ENCODE measurements at regions not wholly inside any gene's neighbourhood (a gene's known extent, or its start where the extent isn't known, plus 50 kb on each side); places are given as distances from the start of the nearest gene placed in this dataset.

- H2AFZ ChIP-seq (ENCODE audit: low read depth, low read length): no peak overlapping the region
- no peak overlapping the region for H3K4me3 ChIP-seq (ENCODE audit: low read depth in 1 of 2, low read length in 2 of 2)
- TF ChIP-seq EZH2 (IDR thresholded peaks at IDR 0.05; ENCODE audit: borderline replicate concordance, low read depth, low read length, severe bottlenecking) (no peak), CTCF (IDR thresholded peaks at IDR 0.05; ENCODE audit: borderline replicate concordance, extremely low read depth, low read length, poor library complexity, severe bottlenecking) (no peak)
- no peaks in the 10 kb centered on the region for H4K20me1 ChIP-seq (ENCODE audit: insufficient read depth, low read length)
- no peak overlapping the region for H3K4me2 ChIP-seq (ENCODE audit: insufficient read depth, low read length)
- no peak overlapping the region for H3K9ac ChIP-seq (ENCODE audit: low read depth, low read length)
- H3K4me1 ChIP-seq (ENCODE audit: insufficient read depth, low read length): no peaks in the 10 kb centered on the region
- H3K36me3 ChIP-seq (ENCODE audit: insufficient read depth, low read length): no peaks in the 10 kb centered on the region
- H3K27ac ChIP-seq (ENCODE audit: low read length): no peak overlapping the region
- DNase-seq: no peak
- no peaks in the 10 kb centered on the region for H3K27me3 ChIP-seq (ENCODE audit: insufficient read depth, low read length, poor library complexity)
- no peaks in the 10 kb centered on the region for H3K9me3 ChIP-seq (ENCODE audit: insufficient read depth, low read length, severe bottlenecking)
- ATAC-seq (ENCODE audit: insufficient read depth, low read depth): no peak
- H3K79me2 ChIP-seq (ENCODE audit: insufficient read depth, low read length): no peaks in the 10 kb centered on the region
These were observed 1063.8 kb upstream of the INTU start for GRCh38 chr4:126568652-126569570.

GRCh38 chr4:126572264-126572663 is 1060.5 kb upstream of the INTU start:
- Histone ChIP-seq H2AFZ (ENCODE audit: low read depth, low read length) (no peak overlapping the region), H3K27ac (ENCODE audit: low read length) (no peak overlapping the region), H3K79me2 (ENCODE audit: insufficient read depth, low read length) (no peaks in the 10 kb centered on the region), H3K4me1 (ENCODE audit: insufficient read depth, low read length) (no peaks in the 10 kb centered on the region), H4K20me1 (ENCODE audit: insufficient read depth, low read length) (no peaks in the 10 kb centered on the region), H3K27me3 (ENCODE audit: insufficient read depth, low read length, poor library complexity) (no peaks in the 10 kb centered on the region), H3K36me3 (ENCODE audit: insufficient read depth, low read length) (no peaks in the 10 kb centered on the region), H3K9ac (ENCODE audit: low read depth, low read length) (no peak overlapping the region), H3K4me2 (ENCODE audit: insufficient read depth, low read length) (no peak overlapping the region), H3K4me3 (ENCODE audit: low read depth in 1 of 2, low read length in 2 of 2) (no peak overlapping the region), H3K9me3 (ENCODE audit: insufficient read depth, low read length, severe bottlenecking) (no peaks in the 10 kb centered on the region)
- DNase-seq (no peak), ATAC-seq (ENCODE audit: insufficient read depth, low read depth) (no peak)
- no peak for TF ChIP-seq EZH2 (IDR thresholded peaks at IDR 0.05; ENCODE audit: borderline replicate concordance, low read depth, low read length, severe bottlenecking)
- TF ChIP-seq CTCF (IDR thresholded peaks at IDR 0.05; ENCODE audit: borderline replicate concordance, extremely low read depth, low read length, poor library complexity, severe bottlenecking): no peak

GRCh38 chr4:126582737-126583136 is 1050.0 kb upstream of the INTU start:
- Histone ChIP-seq H3K9ac (ENCODE audit: low read depth, low read length) (no peak overlapping the region), H3K27me3 (ENCODE audit: insufficient read depth, low read length, poor library complexity) (no peaks in the 10 kb centered on the region), H3K9me3 (ENCODE audit: insufficient read depth, low read length, severe bottlenecking) (peaks cover 9% of the 10 kb centered on the region), H3K4me2 (ENCODE audit: insufficient read depth, low read length) (no peak overlapping the region), H3K79me2 (ENCODE audit: insufficient read depth, low read length) (no peaks in the 10 kb centered on the region), H2AFZ (ENCODE audit: low read depth, low read length) (no peak overlapping the region), H3K36me3 (ENCODE audit: insufficient read depth, low read length) (no peaks in the 10 kb centered on the region), H3K27ac (ENCODE audit: low read length) (no peak overlapping the region), H3K4me3 (ENCODE audit: low read depth in 1 of 2, low read length in 2 of 2) (no peak overlapping the region), H3K4me1 (ENCODE audit: insufficient read depth, low read length) (no peaks in the 10 kb centered on the region), H4K20me1 (ENCODE audit: insufficient read depth, low read length) (no peaks in the 10 kb centered on the region)
- DNase-seq (no peak), ATAC-seq (ENCODE audit: insufficient read depth, low read depth) (no peak)
- TF ChIP-seq CTCF (IDR thresholded peaks at IDR 0.05; ENCODE audit: borderline replicate concordance, extremely low read depth, low read length, poor library complexity, severe bottlenecking) (no peak), EZH2 (IDR thresholded peaks at IDR 0.05; ENCODE audit: borderline replicate concordance, low read depth, low read length, severe bottlenecking) (no peak)
